Lower leg skin (tissue), 4 donors: ENCODE measurements at regions not wholly inside any gene's neighbourhood (a gene's known extent, or its start where the extent isn't known, plus 50 kb on each side); places are given as distances from the start of the nearest gene placed in this dataset.

Experiments
- DNase-seq, 2 donors: peaks; one replicate each; pipeline ENCODE4 v3.0.0-alpha.2; 2019; ENCODE audit warnings: low spot score in 2 of 2
- H3K4me3 ChIP-seq: fragments of 200-600 bp; sonication (generic); 2 replicates; pipeline ENCODE4 v1.5.1; 2017; ENCODE audit warnings: mild to moderate bottlenecking, low read depth; ENCODE audit not compliant: poor library complexity, severe bottlenecking
- CTCF ChIP-seq, 3 donors: fragments of 450-650 bp; IDR thresholded peaks; one replicate each; pipeline ENCODE4 v1.5.1; 2016; ENCODE audit warnings: antibody characterized with exemption in 3 of 3, mild to moderate bottlenecking in 3 of 3, moderate library complexity in 2 of 3
- POLR2A ChIP-seq, 2 donors: fragments of 450-650 bp; IDR thresholded peaks; one replicate each; pipeline ENCODE4 v1.6.1; 2016 to 2017; ENCODE audit warnings: antibody characterized with exemption in 2 of 2, mild to moderate bottlenecking in 1 of 2, moderate library complexity in 1 of 2
- WGBS, 2 donors: methylation state at CpG; one replicate each; pipeline ENCODE4 v1.1.5; 2018; 5-methylcytosine and 5-hydroxymethylcytosine counted together
- intact Hi-C: fragments of 100-400 bp; cut with DNase I; formaldehyde crosslinking; loops from one replicate; pipeline ENCODE4 v1.15.0; 2023; ENCODE audit warnings: low total_unique reads

GRCh38 chrX:138917781-138918180 lies 206.3 kb upstream of the FGF13 start:
- TF ChIP-seq POLR2A (IDR thresholded peaks at IDR 0.05), result no peak
- DNase-seq, result no peak
- WGBS, 2 donors, result 38 to 45% methylated on average over 2 of the region's 2 CpGs
- no peak overlapping the region for H3K4me3 ChIP-seq
- intact Hi-C loops, result no loop called here

- H3K4me3 ChIP-seq, result no peak overlapping the region
- intact Hi-C loops, result no loop called here
Measured at GRCh38 chrX:138914767-138915166, 203.2 kb upstream of the FGF13 start.

DNA sequence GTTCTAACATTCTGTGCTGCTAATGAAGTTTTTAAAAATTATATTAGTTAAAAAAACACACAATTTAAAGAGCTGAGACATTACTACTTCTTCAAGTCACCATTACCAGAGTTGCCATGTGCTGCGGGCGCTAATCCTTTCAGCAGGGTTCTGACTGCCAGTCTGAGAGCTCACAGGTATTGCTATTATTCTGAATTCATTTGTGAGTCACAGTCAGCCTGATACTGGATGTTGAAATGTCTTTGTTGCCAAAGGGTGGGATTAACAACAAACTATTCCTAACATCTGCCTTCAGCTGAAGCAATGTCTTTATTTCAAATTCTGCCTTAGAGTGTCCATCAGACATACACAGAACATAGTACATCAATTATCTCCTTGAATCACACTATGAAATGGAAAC lies 197.1 kb upstream of the FGF13 start:
- no peak overlapping the region for H3K4me3 ChIP-seq
- no peak for DNase-seq
- intact Hi-C loops, result no loop called here
- TF ChIP-seq CTCF (IDR thresholded peaks at IDR 0.05) (no peak), POLR2A (IDR thresholded peaks at IDR 0.05) (no peak)
- 96 to 100% methylated on average over 2 of the region's 2 CpGs for WGBS, 2 donors

More at GRCh38 chrX:138914767-138915166, 203.2 kb upstream of the FGF13 start:
- TF ChIP-seq POLR2A (IDR thresholded peaks at IDR 0.05), result no peak
- no peak for TF ChIP-seq CTCF (IDR thresholded peaks at IDR 0.05)
- DNase-seq, result no peak

GRCh38 chrX:138897621-138898492 lies 186.3 kb upstream of the FGF13 start:
- H3K4me3 ChIP-seq, result no peak overlapping the region
- TF ChIP-seq POLR2A (IDR thresholded peaks at IDR 0.05) (no peak), CTCF (IDR thresholded peaks at IDR 0.05) (no peak)
- intact Hi-C loops, result no loop called here
- DNase-seq, result no peak
- WGBS, 2 donors, result 54 to 83% methylated on average over 5 to 6 of the region's 6 CpGs

- TF ChIP-seq CTCF (IDR thresholded peaks at IDR 0.05) (no peak), POLR2A (IDR thresholded peaks at IDR 0.05) (no peak)
- DNase-seq, result no peak
- no peak overlapping the region for H3K4me3 ChIP-seq
- intact Hi-C loops, result no loop called here
Measured at GRCh38 chrX:138890491-138890890, 179.0 kb upstream of the FGF13 start.

GRCh38 chrX:138889149-138889548 lies 177.6 kb upstream of the FGF13 start:
- intact Hi-C loops, result no loop called here
- TF ChIP-seq POLR2A (IDR thresholded peaks at IDR 0.05) (no peak), CTCF (IDR thresholded peaks at IDR 0.05) (no peak)
- DNase-seq, result no peak
- no peak overlapping the region for H3K4me3 ChIP-seq
